H1 (cell line): ENCODE measurements at regions not wholly inside any gene's neighbourhood (a gene's known extent, or its start where the extent isn't known, plus 50 kb on each side); places are given as distances from the start of the nearest gene placed in this dataset.

Experiments
- CTCF ChIA-PET: fragments of 300-600 bp; sonication (Branson Sonifier 250); formaldehyde crosslinking; loops from one replicate; lab custom pipeline; 2021; ENCODE audit not compliant: partially characterized antibody; lab: Charles Lee
- POLR2A ChIA-PET: fragments of 300-600 bp; sonication (Branson Sonifier 250); formaldehyde crosslinking; loops from one replicate; lab custom pipeline; 2021; ENCODE audit warnings: inconsistent platforms; ENCODE audit not compliant: partially characterized antibody; lab: Charles Lee
- DNase-seq, 2 experiments: peaks; one replicate each; pipeline versions ENCODE4 v3.0.0 to v3.0.0-alpha.2; 2010 to 2022; ENCODE audit warnings: low spot score in 2 of 2, low read depth in 1 of 2, mixed read lengths in 1 of 2
- FAIRE-seq: peaks from 2 replicates; lab custom pipeline; 2011; peaks lifted over from hg19 to GRCh38; lab: Jason Lieb, UNC
- H2AFZ ChIP-seq: 2 replicates; pipeline ENCODE4 v1.8.1; 2012; ENCODE audit warnings: low read length, inconsistent platforms
- H2AK5ac ChIP-seq: 2 replicates; pipeline ENCODE4 v1.6.1; 2013; ENCODE audit warnings: low read depth, low read length
- H2BK120ac ChIP-seq: replicated peaks from 2 replicates; pipeline ENCODE3; 2013; ENCODE audit warnings: low read depth, low read length, inconsistent platforms
- H2BK12ac ChIP-seq: 2 replicates; pipeline ENCODE4 v1.6.1; 2013; ENCODE audit warnings: low read depth, low read length
- H2BK15ac ChIP-seq: 2 replicates; pipeline ENCODE4 v1.6.1; 2013; ENCODE audit warnings: low read length
- H2BK20ac ChIP-seq: 2 replicates; pipeline ENCODE4 v1.6.1; 2013; ENCODE audit warnings: low read length
- H2BK5ac ChIP-seq: 2 replicates; pipeline ENCODE4 v1.6.1; 2013; ENCODE audit warnings: low read depth, low read length
- H3K14ac ChIP-seq: 2 replicates; pipeline ENCODE4 v1.6.1; 2013; ENCODE audit warnings: inconsistent platforms; ENCODE audit not compliant: insufficient read length
- H3K18ac ChIP-seq: 2 replicates; pipeline ENCODE4 v1.6.1; 2013; ENCODE audit warnings: low read length; ENCODE audit errors: extremely low read depth
- H3K23ac ChIP-seq: 2 replicates; pipeline ENCODE4 v1.6.1; 2013; ENCODE audit warnings: inconsistent platforms; ENCODE audit not compliant: insufficient read length
- H3K23me2 ChIP-seq: 2 replicates; pipeline ENCODE4 v1.6.1; 2013; ENCODE audit warnings: low read depth, low read length
- H3K27ac ChIP-seq: 2 replicates; pipeline ENCODE4 v1.6.1; 2011; ENCODE audit warnings: low read depth, low read length, inconsistent platforms
- H3K27me3 ChIP-seq, 4 experiments: replicated peaks in 1 of 4; 1 replicate in 1 of 4; 2 replicates in 3 of 4; pipeline versions ENCODE4 v1.6.1 to v1.8.1; 2011 to 2013; ENCODE audit warnings: low read length in 3 of 4, mild to moderate bottlenecking in 3 of 4, inconsistent platforms in 2 of 4, mixed read lengths in 2 of 4, moderate library complexity in 1 of 4; ENCODE audit not compliant: control insufficient read depth in 3 of 4, insufficient read depth in 3 of 4; ENCODE audit errors: extremely low read depth in 1 of 4
- H3K36me3 ChIP-seq, 4 experiments: 2 replicates each; pipeline versions ENCODE4 v1.6.1 to v1.8.1; 2011 to 2013; ENCODE audit warnings: mild to moderate bottlenecking in 4 of 4, low read length in 3 of 4, moderate library complexity in 2 of 4, control low read depth in 1 of 4, inconsistent platforms in 1 of 4; ENCODE audit not compliant: insufficient read depth in 4 of 4, control insufficient read depth in 2 of 4
- H3K4ac ChIP-seq: replicated peaks from 2 replicates; pipeline ENCODE3; 2013; ENCODE audit warnings: low read length, low read depth, mixed read lengths, inconsistent platforms; ENCODE audit not compliant: insufficient read length
- H3K4me1 ChIP-seq, 4 experiments: replicated peaks in 1 of 4; 1 replicate in 1 of 4; 2 replicates in 3 of 4; pipeline versions ENCODE4 v1.6.1 to v1.8.1; 2011 to 2013; ENCODE audit warnings: low read length in 3 of 4, inconsistent platforms in 2 of 4, mixed read lengths in 1 of 4; ENCODE audit not compliant: insufficient read depth in 4 of 4, control insufficient read depth in 3 of 4
- H3K4me2 ChIP-seq, 2 experiments: 2 replicates each; pipeline versions ENCODE4 v1.6.1 to v1.8.1; 2011 to 2013; ENCODE audit warnings: low read depth in 2 of 2, low read length in 2 of 2, control low read depth in 1 of 2, inconsistent platforms in 1 of 2, mild to moderate bottlenecking in 1 of 2; ENCODE audit not compliant: insufficient read depth in 1 of 2
- H3K4me3 ChIP-seq, 4 experiments: fragments of 200-600, 300-600 bp in 1 of 4; sonication (generic), shearing (Covaris generic), sonication (Bioruptor Twin) in 1 of 4; 2 replicates each; pipeline versions ENCODE4 v1.5.1 to v1.8.1; 2011 to 2016; ENCODE audit warnings: low read length in 4 of 4, low read depth in 3 of 4, control low read depth in 2 of 4, inconsistent platforms in 2 of 4, mild to moderate bottlenecking in 2 of 4, mixed read lengths in 1 of 4, moderate library complexity in 1 of 4; ENCODE audit not compliant: insufficient read depth in 2 of 4; ENCODE audit errors: extremely low read depth in 1 of 4
- H3K56ac ChIP-seq: replicated peaks from 2 replicates; pipeline ENCODE3; 2013; ENCODE audit warnings: low read depth, mild to moderate bottlenecking, mixed read lengths, low read length, inconsistent platforms; ENCODE audit not compliant: insufficient read length
- H3K79me1 ChIP-seq: 2 replicates; pipeline ENCODE4 v1.6.1; 2013; ENCODE audit warnings: low read depth, low read length, control low read depth
- H3K79me2 ChIP-seq, 2 experiments: 2 replicates each; pipeline versions ENCODE4 v1.6.1 to v1.8.1; 2012 to 2013; ENCODE audit warnings: low read length in 2 of 2, mild to moderate bottlenecking in 2 of 2, inconsistent platforms in 1 of 2; ENCODE audit not compliant: insufficient read depth in 2 of 2, control insufficient read depth in 1 of 2
- H3K9ac ChIP-seq, 4 experiments: replicated peaks in 1 of 4; 1 replicate in 1 of 4; 2 replicates in 3 of 4; pipeline versions ENCODE4 v1.6.1 to v1.8.1; 2011 to 2013; ENCODE audit warnings: low read depth in 3 of 4, low read length in 3 of 4, control low read depth in 2 of 4, mild to moderate bottlenecking in 2 of 4, moderate library complexity in 2 of 4, inconsistent platforms in 1 of 4; ENCODE audit errors: extremely low read depth in 1 of 4
- H3K9me3 ChIP-seq, 2 experiments: 2 replicates each; pipeline versions ENCODE4 v1.6.1 to v1.8.1; 2012 to 2013; ENCODE audit warnings: mild to moderate bottlenecking in 2 of 2, moderate library complexity in 2 of 2, control low read depth in 1 of 2, inconsistent platforms in 1 of 2, low read depth in 1 of 2, low read length in 1 of 2, mixed read lengths in 1 of 2; ENCODE audit not compliant: insufficient read depth in 2 of 2
- H4K20me1 ChIP-seq, 2 experiments: replicated peaks in 1 of 2; 2 replicates each; pipeline versions ENCODE3 to v1.8.1; 2011 to 2013; ENCODE audit warnings: inconsistent platforms in 2 of 2, low read length in 2 of 2, mild to moderate bottlenecking in 1 of 2; ENCODE audit not compliant: insufficient read depth in 2 of 2, control insufficient read depth in 1 of 2
- H4K5ac ChIP-seq: 2 replicates; pipeline ENCODE4 v1.6.1; 2013; ENCODE audit warnings: low read length, low read depth, mixed read lengths, inconsistent platforms; ENCODE audit not compliant: insufficient read length
- H4K8ac ChIP-seq: 2 replicates; pipeline ENCODE4 v1.8.0; 2013; ENCODE audit warnings: mild to moderate bottlenecking, moderate library complexity, low read length, inconsistent platforms; ENCODE audit not compliant: insufficient read depth; ENCODE audit errors: extremely low read depth
- H4K91ac ChIP-seq: replicated peaks from 2 replicates; pipeline ENCODE3; 2013; ENCODE audit warnings: low read length, mixed read lengths, inconsistent platforms; ENCODE audit not compliant: insufficient read length
- CTCF ChIP-seq, 3 experiments: IDR thresholded peaks; 1 replicate in 2 of 3; 2 replicates in 1 of 3; pipeline versions ENCODE4 v1.5.1 to v1.6.1; 2011; ENCODE audit warnings: low read length in 3 of 3, mild to moderate bottlenecking in 3 of 3, inconsistent platforms in 2 of 3, low read depth in 1 of 3, moderate library complexity in 1 of 3; ENCODE audit not compliant: insufficient read depth in 1 of 3; ENCODE audit errors: control extremely low read depth in 1 of 3
- HDAC2 ChIP-seq, 2 experiments: fragments of 300-600 bp in 1 of 2; sonication (generic) in 1 of 2; IDR thresholded peaks; 2 replicates each; pipeline ENCODE4 v1.6.1; 2011 to 2012; ENCODE audit warnings: low read depth in 2 of 2, low read length in 2 of 2, mild to moderate bottlenecking in 2 of 2, moderate library complexity in 2 of 2, borderline replicate concordance in 1 of 2, inconsistent platforms in 1 of 2
- HDAC6 ChIP-seq: IDR thresholded peaks from one replicate; pipeline ENCODE4 v1.7.1; 2012; ENCODE audit warnings: low read depth, mild to moderate bottlenecking, inconsistent platforms, low read length, moderate library complexity
- JUN ChIP-seq: IDR thresholded peaks from 2 replicates; pipeline ENCODE4 v1.6.1; 2011; ENCODE audit warnings: low read depth, mild to moderate bottlenecking, improper control_type of control experiment, low read length
- NANOG ChIP-seq: IDR thresholded peaks from 2 replicates; pipeline ENCODE4 v1.6.1; 2011; ENCODE audit warnings: low read length, low read depth, mild to moderate bottlenecking, inconsistent platforms; ENCODE audit not compliant: insufficient read depth, poor library complexity, severe bottlenecking
- POU5F1 ChIP-seq: IDR thresholded peaks from 2 replicates; pipeline ENCODE4 v1.6.1; 2011; ENCODE audit warnings: low read depth, mild to moderate bottlenecking, low read length, moderate library complexity
- RBBP5 ChIP-seq: IDR thresholded peaks from 2 replicates; pipeline ENCODE4 v1.7.1; 2012; ENCODE audit warnings: low read depth, mild to moderate bottlenecking, inconsistent platforms, low read length, moderate library complexity, borderline replicate concordance
- RNF2 ChIP-seq: fragments of 200-900, 300-1000 bp; sonication (generic); IDR thresholded peaks from 2 replicates; pipeline ENCODE4 v1.7.1; 2016; ENCODE audit warnings: borderline replicate concordance, low read depth, mild to moderate bottlenecking, antibody characterized with exemption, low read length; ENCODE audit not compliant: poor library complexity, severe bottlenecking; ENCODE audit errors: missing control alignments
- SRF ChIP-seq: IDR thresholded peaks from 2 replicates; pipeline ENCODE4 v1.6.1; 2011; ENCODE audit warnings: mild to moderate bottlenecking, low read depth, low read length, moderate library complexity
- TBP ChIP-seq: IDR thresholded peaks from 2 replicates; pipeline ENCODE4 v1.6.1; 2011; ENCODE audit warnings: low read depth, low read length, improper control_type of control experiment
- YY1 ChIP-seq: IDR thresholded peaks from 2 replicates; pipeline ENCODE4 v1.6.1; 2011; ENCODE audit warnings: low read depth, mild to moderate bottlenecking, low read length
- WGBS, 2 experiments: shearing (Covaris generic) in 1 of 2; methylation state at CpG; one replicate each; pipeline versions ENCODE4 v1.1.6 to v1.1.7; 2013 to 2015; ENCODE audit warnings: low lambda C conversion rate in 2 of 2, mixed read lengths in 2 of 2, inconsistent platforms in 1 of 2, low coverage in 1 of 2, missing lambda C conversion rate in 1 of 2; ENCODE audit not compliant: insufficient replicate concordance in 2 of 2, insufficient coverage in 1 of 2, insufficient read length in 1 of 2; ENCODE audit errors: extremely low coverage in 1 of 2, missing lambda C conversion rate in 1 of 2; 5-methylcytosine and 5-hydroxymethylcytosine counted together

GRCh38 chr3:168490981-168491380 lies 395.3 kb upstream of the GOLIM4 start:
- CTCF ChIA-PET: interaction anchor here (0.9 to 2.0 kb wide), 3 partner anchors 8 to 357 kb away, joined by 3 to 6 read pairs (median 6); no protein-coding TSS in a partner anchor
- Histone ChIP-seq H4K20me1 (no peaks in the 10 kb centered on the region), H3K23me2 (no peaks in the 10 kb centered on the region; the same call in 1 of the 2 replicates), H4K8ac (no peak overlapping the region), H3K79me1 (no peaks in the 10 kb centered on the region), H2AK5ac (no peak overlapping the region), H2BK5ac (no peak overlapping the region), H3K36me3 (no peaks in the 10 kb centered on the region), H4K91ac (no peak overlapping the region), H3K9ac (no peak overlapping the region), H3K18ac (no peak overlapping the region), H3K79me2 (no peaks in the 10 kb centered on the region), H3K14ac (no peak overlapping the region), H3K4me3 (no peak overlapping the region), H3K4ac (no peak overlapping the region), H3K27me3 (no peaks in the 10 kb centered on the region), H3K56ac (no peak overlapping the region), H2BK15ac (no peak overlapping the region), H4K5ac (no peak overlapping the region), H3K9me3 (no peaks in the 10 kb centered on the region), H2BK120ac (no peak overlapping the region), H3K4me2 (no peak overlapping the region), H2BK12ac (no peak overlapping the region), H3K27ac (no peak overlapping the region), H2AFZ (no peak overlapping the region), H3K23ac (no peak overlapping the region), H2BK20ac (no peak overlapping the region), H3K4me1 (peaks cover 0 to 3% (median 0%) of the 10 kb centered on the region in 4 experiments; a peak in 1 of 7 replicates)
- no peak for DNase-seq
- 100% methylated on average over 1 of the region's 1 CpG; no CpG with 5 or more reads in 1 of the 2 experiments for WGBS, 2 experiments
- FAIRE-seq: no peak
- POLR2A ChIA-PET: no interaction called here
- TF ChIP-seq RBBP5 (no peak), HDAC2 (IDR thresholded peaks at IDR 0.05; ENCODE audit: borderline replicate concordance in 1 of 2, low read depth in 2 of 2, low read length in 2 of 2) (no peak), POU5F1 (no peak), YY1 (no peak), SRF (no peak), JUN (no peak), HDAC6 (no peak), RNF2 (no peak), TBP (no peak), NANOG (no peak), CTCF (IDR thresholded peaks at IDR 0.05; ENCODE audit: control extremely low read depth in 1 of 3, insufficient read depth in 1 of 3, low read depth in 1 of 3, low read length in 3 of 3) (no peak)
